Peyer's patch (tissue), 4 donors: ENCODE measurements at regions not wholly inside any gene's neighbourhood (a gene's known extent, or its start where the extent isn't known, plus 50 kb on each side); places are given as distances from the start of the nearest gene placed in this dataset.
"Not testable (repeated sequence)": the region's sequence is repeated elsewhere in the genome, so short reads cannot be mapped to it uniquely, and the experiment has no call there.

Source experiments
- DNase-seq, 3 donors: peaks; one replicate each; pipeline ENCODE4 v3.0.0-alpha.2; 2017 to 2019
- H3K27ac ChIP-seq, 4 donors: fragments of 200-600 bp; sonication (generic); one replicate each; pipeline ENCODE4 v1.5.1; 2016 to 2019
- H3K27me3 ChIP-seq, 2 donors: fragments of 200-600 bp; sonication (generic); one replicate each; pipeline ENCODE4 v1.5.1; 2019
- H3K36me3 ChIP-seq, 3 donors: fragments of 200-600 bp; sonication (generic); one replicate each; pipeline ENCODE4 v1.5.1; 2016 to 2019
- H3K4me1 ChIP-seq, 4 donors: fragments of 200-600 bp; sonication (generic); one replicate each; pipeline ENCODE4 v1.5.1; 2016 to 2019
- H3K4me3 ChIP-seq, 4 donors: fragments of 200-600 bp; sonication (generic); 1 replicate in 3 of 4; 2 replicates in 1 of 4; pipeline ENCODE4 v1.5.1; 2016 to 2019; ENCODE audit warnings: mild to moderate bottlenecking in 1 of 4
- H3K9me3 ChIP-seq, 4 donors: fragments of 200-600 bp; sonication (generic); one replicate each; pipeline ENCODE4 v1.5.1; 2016 to 2019; ENCODE audit warnings: mild to moderate bottlenecking in 1 of 4
- CTCF ChIP-seq, 6 experiments: fragments of 450-650 bp in 4 of 6; fragments of 200-600 bp in 2 of 6; sonication (generic) in 1 of 6; IDR thresholded peaks; one replicate each; pipeline ENCODE4 v1.5.1; 2017 to 2019; ENCODE audit warnings: antibody characterized with exemption in 6 of 6, mild to moderate bottlenecking in 3 of 6, moderate library complexity in 1 of 6
- POLR2A ChIP-seq, 2 donors: fragments of 450-650 bp; IDR thresholded peaks; one replicate each; pipeline ENCODE4 v1.5.1; 2017; ENCODE audit warnings: antibody characterized with exemption in 2 of 2, mild to moderate bottlenecking in 2 of 2, moderate library complexity in 2 of 2

- H3K9me3 ChIP-seq = no peaks in the 10 kb centered on the region
- H3K4me1 ChIP-seq = peaks cover 0 to 17% (median 7%) of the 10 kb centered on the region in 4 donors
- no peak overlapping the region for H3K27ac ChIP-seq
- H3K27me3 ChIP-seq = no peaks in the 10 kb centered on the region
- peak in 2 of 3 donors; percentile 35 to 41 for DNase-seq
- TF ChIP-seq CTCF (IDR thresholded peaks at IDR 0.05) = no peak
- no peak for TF ChIP-seq POLR2A (IDR thresholded peaks at IDR 0.05)
- H3K36me3 ChIP-seq = no peaks in the 10 kb centered on the region
- H3K4me3 ChIP-seq = no peak overlapping the region
Measured at GRCh38 chr22:49659924-49660315, 167.8 kb downstream of the BRD1 start.

- H3K36me3 ChIP-seq = no peaks in the 10 kb centered on the region
- TF ChIP-seq POLR2A (IDR thresholded peaks at IDR 0.05) (no peak), CTCF (IDR thresholded peaks at IDR 0.05) (no peak)
- DNase-seq = peak in 2 of 3 donors; percentile 43
- no peaks in the 10 kb centered on the region for H3K27me3 ChIP-seq
- H3K4me1 ChIP-seq = peaks cover 0 to 17% (median 7%) of the 10 kb centered on the region in 4 donors
- no peaks in the 10 kb centered on the region for H3K9me3 ChIP-seq
- H3K27ac ChIP-seq = no peak overlapping the region
- H3K4me3 ChIP-seq = no peak overlapping the region
Measured at GRCh38 chr22:49659281-49659923, 168.3 kb downstream of the BRD1 start.

- Histone ChIP-seq H3K27ac (no peak overlapping the region), H3K9me3 (no peaks in the 10 kb centered on the region), H3K4me1 (peaks cover 0 to 17% (median 7%) of the 10 kb centered on the region in 4 donors), H3K36me3 (no peaks in the 10 kb centered on the region), H3K27me3 (no peaks in the 10 kb centered on the region), H3K4me3 (no peak overlapping the region)
- TF ChIP-seq POLR2A (IDR thresholded peaks at IDR 0.05) = no peak
- TF ChIP-seq CTCF (IDR thresholded peaks at IDR 0.05) = no peak
- peak in 2 of 3 donors; percentile 11 to 19 for DNase-seq
Measured at GRCh38 chr22:49658902-49659280, 168.8 kb downstream of the BRD1 start.

DNA sequence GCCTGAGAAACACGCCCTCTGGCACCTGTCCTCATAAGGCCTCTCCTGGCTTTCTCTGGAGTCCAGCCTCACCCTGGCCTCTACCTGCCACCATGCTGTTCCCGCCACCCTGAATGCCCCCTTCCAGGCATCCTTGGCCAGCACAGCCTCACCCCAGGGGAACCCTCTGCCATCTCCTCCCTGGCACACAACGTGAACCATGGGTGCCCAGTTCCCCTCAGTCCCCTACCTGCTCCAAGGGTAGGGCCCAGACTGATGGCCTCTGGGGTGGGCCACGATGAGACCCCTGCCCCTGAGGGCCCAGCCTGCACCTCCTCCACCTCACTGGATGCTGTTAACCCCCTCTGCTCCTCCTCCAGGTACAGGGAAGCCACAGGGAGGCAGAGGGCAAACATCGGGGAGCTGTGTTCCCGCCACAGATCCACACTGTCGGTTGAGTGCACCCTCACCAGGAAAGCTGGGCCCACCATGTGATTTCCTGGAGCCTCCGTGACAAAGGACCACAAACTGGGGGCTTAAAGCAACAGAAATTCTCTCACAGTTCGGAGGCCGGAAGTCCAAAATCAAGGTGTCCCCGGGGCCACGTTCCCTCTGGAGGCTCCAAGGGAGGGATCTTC lies 169.6 kb downstream of the BRD1 start:
- H3K27me3 ChIP-seq = no peaks in the 10 kb centered on the region
- H3K4me3 ChIP-seq = peak overlapping the region in 2 of 4 donors; percentile 57 to 66
- peaks cover 0 to 17% (median 7%) of the 10 kb centered on the region in 4 donors for H3K4me1 ChIP-seq
- no peak for TF ChIP-seq POLR2A (IDR thresholded peaks at IDR 0.05)
- no peaks in the 10 kb centered on the region for H3K9me3 ChIP-seq
- no peaks in the 10 kb centered on the region for H3K36me3 ChIP-seq
- H3K27ac ChIP-seq = peak overlapping the region in 3 of 4 donors; percentile 54 to 64 (median 64)
- peak in 1 of 3 donors; percentile 37 for DNase-seq

DNA sequence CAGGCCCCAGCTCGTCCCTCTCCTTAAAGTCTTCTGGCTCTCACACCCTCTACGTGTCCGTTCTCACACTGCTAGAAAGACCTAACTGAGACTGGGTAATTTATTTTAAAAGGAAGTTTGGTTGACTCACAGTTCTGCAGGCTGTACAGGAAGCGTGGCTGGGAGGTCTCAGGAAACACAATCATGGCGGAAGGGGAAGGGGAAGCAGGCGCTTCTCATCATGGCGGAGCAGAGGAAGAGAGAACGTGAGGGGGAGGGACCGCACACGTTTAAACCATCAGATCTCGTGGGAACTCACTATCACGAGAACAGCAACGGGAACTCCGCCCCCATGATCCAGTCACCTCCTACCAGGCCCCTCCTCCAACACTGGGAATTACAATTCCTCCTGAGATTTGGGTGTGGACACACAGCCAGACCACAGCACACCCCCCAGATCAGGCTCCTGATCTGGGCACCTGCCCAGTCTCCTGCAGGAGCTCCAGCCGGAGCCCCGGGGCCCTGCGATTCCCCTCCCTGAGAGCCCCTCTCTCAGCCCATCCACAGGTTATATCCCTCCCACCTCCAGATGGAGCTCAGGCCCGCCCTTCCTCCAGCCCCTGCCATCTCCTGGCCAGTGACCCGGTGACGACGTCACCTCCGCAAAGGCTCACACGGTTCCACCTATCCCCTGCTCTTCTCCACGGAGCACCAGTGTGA lies 170.2 kb downstream of the BRD1 start:
- peak; percentile 50 to 88 (median 81) for DNase-seq
- Histone ChIP-seq H3K9me3 (no peaks in the 10 kb centered on the region), H3K27ac (peak overlapping the region in 3 of 4 donors; percentile 54 to 64 (median 64)), H3K4me3 (peak overlapping the region; percentile 52 to 75 (median 62)), H3K36me3 (no peaks in the 10 kb centered on the region), H3K27me3 (no peaks in the 10 kb centered on the region), H3K4me1 (peaks cover 0 to 17% (median 7%) of the 10 kb centered on the region in 4 donors)
- TF ChIP-seq CTCF (IDR thresholded peaks at IDR 0.05) = no peak
- TF ChIP-seq POLR2A (IDR thresholded peaks at IDR 0.05) = no peak

- peaks cover 0 to 17% (median 7%) of the 10 kb centered on the region in 4 donors for H3K4me1 ChIP-seq
- H3K9me3 ChIP-seq, H3K36me3 ChIP-seq, H3K27me3 ChIP-seq: not testable (repeated sequence)
- peak overlapping the region; percentile 52 to 75 (median 62) for H3K4me3 ChIP-seq
- peak overlapping the region in 3 of 4 donors; percentile 42 to 64 (median 64) for H3K27ac ChIP-seq
- DNase-seq = peak in 2 of 3 donors; percentile 24 to 48
Measured at GRCh38 chr22:49656883-49657274, 170.8 kb downstream of the BRD1 start.
